ENCODE measurements at regions not wholly inside any gene's neighbourhood (a gene's known extent, or its start where the extent isn't known, plus 50 kb on each side); places are given as distances from the start of the nearest gene placed in this dataset.

DNA sequence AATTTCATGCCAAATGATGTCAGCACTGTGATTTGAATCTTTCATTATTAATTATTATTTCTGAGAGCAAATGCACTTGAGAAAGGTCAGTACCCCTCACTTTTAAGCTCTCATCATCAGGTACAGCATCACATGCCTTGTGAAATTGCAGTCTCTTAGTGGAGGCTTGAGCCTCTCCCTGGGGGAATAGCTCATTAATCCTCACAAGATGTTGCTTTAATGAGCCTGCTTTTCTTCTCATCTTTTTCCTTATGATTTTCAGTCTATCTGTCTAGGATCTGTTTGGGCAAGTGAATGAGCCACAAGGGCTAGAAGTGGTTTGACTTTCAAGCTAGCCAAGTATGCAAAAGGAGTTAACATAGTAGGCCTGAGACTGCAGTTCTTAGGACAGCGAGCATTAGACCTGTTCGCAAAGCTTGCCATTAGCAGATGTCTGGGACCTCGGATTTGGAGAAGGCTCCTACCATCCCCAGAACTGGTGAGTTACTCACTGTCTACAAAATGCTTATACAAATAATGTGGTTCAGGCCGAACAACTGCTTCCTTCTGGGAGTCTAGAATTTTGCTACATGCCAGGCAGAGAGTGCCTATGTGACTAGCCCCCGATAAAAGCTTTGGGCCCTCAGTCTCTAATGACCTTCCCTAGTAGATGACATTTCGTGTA lies 174.5 kb downstream of the IL15 start:
- Histone ChIP-seq H4K20me1 (replicated peaks; ENCODE audit: control insufficient read depth, extremely low read depth, insufficient read depth, low read length) (no peaks in the 10 kb centered on the region), H3K4me3 (replicated peaks in 1 of 3; ENCODE audit: insufficient read depth in 1 of 3, low read depth in 1 of 3, low read length in 3 of 3) (no peak overlapping the region), H3K36me3 (ENCODE audit: control insufficient read depth in 2 of 2, extremely low read depth in 1 of 2, insufficient read depth in 2 of 2, low read length in 2 of 2) (no peaks in the 10 kb centered on the region), H3K9me1 (replicated peaks; ENCODE audit: control insufficient read depth, extremely low read depth, insufficient read depth, low read length) (peaks cover 2% of the 10 kb centered on the region), H3K4me2 (ENCODE audit: insufficient read depth, low read length) (no peak overlapping the region), H2AFZ (ENCODE audit: low read depth, low read length) (no peak overlapping the region), H3K27ac (ENCODE audit: insufficient read depth, low read depth, low read length) (no peak overlapping the region), H3K9me3 (replicated peaks; ENCODE audit: control insufficient read depth, insufficient read depth, low read length) (no peaks in the 10 kb centered on the region), H3K27me3 (ENCODE audit: control insufficient read depth in 2 of 2, insufficient read depth in 2 of 2, low read length in 2 of 2) (no peaks in the 10 kb centered on the region), H3K4me1 (ENCODE audit: control insufficient read depth, extremely low read depth, insufficient read depth, low read length) (no peaks in the 10 kb centered on the region), H3K9ac (replicated peaks; ENCODE audit: extremely low read depth, insufficient read depth, low read length) (no peak overlapping the region), H3K79me2 (ENCODE audit: control insufficient read depth, insufficient read depth, low read length) (no peaks in the 10 kb centered on the region)
- dilution Hi-C loops (cut with MboI; ENCODE audit: extremely low pct_ligation_motif_present, low sequenced_read_pairs) (no loop called here), intact Hi-C loops (cut with micrococcal nuclease) (no loop called here)
- ChIA-PET CTCF (interaction anchor here (1.2 kb wide), 1 partner anchor 14 kb away, joined by 3 read pairs; no protein-coding TSS in a partner anchor), POLR2A (interaction anchor here (0.7 kb wide), 1 partner anchor 372 kb away, joined by 6 read pairs; no protein-coding TSS in a partner anchor)
- BruUV-seq (replicated peaks): no TSS peak
- DNase-seq (ENCODE audit: low read depth, low spot score): no peak
- TF ChIP-seq POLR2AphosphoS5 (IDR thresholded peaks at IDR 0.05; ENCODE audit: insufficient read depth, low read depth, low read length): no peak
- TF ChIP-seq, protein P1, sequence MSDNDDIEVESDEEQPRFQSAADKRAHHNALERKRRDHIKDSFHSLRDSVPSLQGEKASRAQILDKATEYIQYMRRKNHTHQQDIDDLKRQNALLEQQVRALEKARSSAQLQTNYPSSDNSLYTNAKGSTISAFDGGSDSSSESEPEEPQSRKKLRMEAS (IDR thresholded peaks at IDR 0.05; ENCODE audit: insufficient read depth, insufficient read length): no peak
- no peak for TF ChIP-seq POLR2A (IDR thresholded peaks at IDR 0.05; ENCODE audit: low read depth, low read length)
- TF ChIP-seq, protein P2, sequence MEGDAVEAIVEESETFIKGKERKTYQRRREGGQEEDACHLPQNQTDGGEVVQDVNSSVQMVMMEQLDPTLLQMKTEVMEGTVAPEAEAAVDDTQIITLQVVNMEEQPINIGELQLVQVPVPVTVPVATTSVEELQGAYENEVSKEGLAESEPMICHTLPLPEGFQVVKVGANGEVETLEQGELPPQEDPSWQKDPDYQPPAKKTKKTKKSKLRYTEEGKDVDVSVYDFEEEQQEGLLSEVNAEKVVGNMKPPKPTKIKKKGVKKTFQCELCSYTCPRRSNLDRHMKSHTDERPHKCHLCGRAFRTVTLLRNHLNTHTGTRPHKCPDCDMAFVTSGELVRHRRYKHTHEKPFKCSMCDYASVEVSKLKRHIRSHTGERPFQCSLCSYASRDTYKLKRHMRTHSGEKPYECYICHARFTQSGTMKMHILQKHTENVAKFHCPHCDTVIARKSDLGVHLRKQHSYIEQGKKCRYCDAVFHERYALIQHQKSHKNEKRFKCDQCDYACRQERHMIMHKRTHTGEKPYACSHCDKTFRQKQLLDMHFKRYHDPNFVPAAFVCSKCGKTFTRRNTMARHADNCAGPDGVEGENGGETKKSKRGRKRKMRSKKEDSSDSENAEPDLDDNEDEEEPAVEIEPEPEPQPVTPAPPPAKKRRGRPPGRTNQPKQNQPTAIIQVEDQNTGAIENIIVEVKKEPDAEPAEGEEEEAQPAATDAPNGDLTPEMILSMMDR (IDR thresholded peaks at IDR 0.05; ENCODE audit: extremely low read depth in 1 of 2, insufficient read depth in 1 of 2, low read depth in 1 of 2, low read length in 2 of 2): no peak
- TF ChIP-seq FOS (IDR thresholded peaks at IDR 0.05; ENCODE audit: borderline replicate concordance, insufficient read depth, low read length): no peak
- TF ChIP-seq MYC (IDR thresholded peaks at IDR 0.05; ENCODE audit: low read depth, low read length): no peak
- no peak for TF ChIP-seq GATA2 (IDR thresholded peaks at IDR 0.05; ENCODE audit: insufficient read depth, insufficient read length, low read depth, low read length)
- no peak for TF ChIP-seq EZH2 (IDR thresholded peaks at IDR 0.05; ENCODE audit: borderline replicate concordance, low read depth, low read length, severe bottlenecking)
- no peak for TF ChIP-seq JUN (IDR thresholded peaks at IDR 0.05; ENCODE audit: borderline replicate concordance, insufficient read depth, insufficient read length, low read depth)
- no peak for FAIRE-seq
